Activated B cell treated with CpG ODN at 0.5 μM for 24 hours (primary cell): ENCODE measurements at regions not wholly inside any gene's neighbourhood (a gene's known extent, or its start where the extent isn't known, plus 50 kb on each side); places are given as distances from the start of the nearest gene placed in this dataset.

Experiments
- ATAC-seq: fragments of 200-7000 bp; cut with Tn5 transposase; one replicate; pipeline ENCODE4 v1.10.0; 2021; ENCODE audit warnings: low read depth, mild to moderate bottlenecking, moderate library complexity
- CTCF ChIA-PET: fragments of 350-600 bp; sonication (Branson Sonifier 250); formaldehyde crosslinking; loops from one replicate; lab custom pipeline; 2021; ENCODE audit warnings: antibody characterized with exemption; lab: Charles Lee
- POLR2A ChIA-PET: fragments of 350-600 bp; sonication (Branson Sonifier 250); formaldehyde crosslinking; loops from one replicate; lab custom pipeline; 2021; ENCODE audit warnings: antibody characterized with exemption; lab: Charles Lee
- DNase-seq: peaks from one replicate; pipeline ENCODE4 v3.0.0; 2022
- H3K27ac Mint-ChIP-seq: one replicate; pipeline ENCODE4 v1.8.0; 2020; ENCODE audit warnings: mixed read lengths
- H3K27me3 Mint-ChIP-seq: one replicate; pipeline ENCODE4 v1.8.0; 2021; ENCODE audit warnings: mixed read lengths
- H3K36me3 Mint-ChIP-seq: one replicate; pipeline ENCODE4 v1.8.0; 2021; ENCODE audit warnings: low read depth, mixed read lengths
- H3K4me1 Mint-ChIP-seq: one replicate; pipeline ENCODE4 v1.8.0; 2021; ENCODE audit warnings: mixed read lengths
- H3K4me3 Mint-ChIP-seq: one replicate; pipeline ENCODE4 v1.8.0; 2020; ENCODE audit warnings: mild to moderate bottlenecking, mixed read lengths
- H3K9me3 Mint-ChIP-seq: one replicate; pipeline ENCODE4 v1.8.0; 2020; ENCODE audit warnings: mixed read lengths
- intact Hi-C: fragments of 100-400 bp; cut with micrococcal nuclease; formaldehyde crosslinking; loops from one replicate; pipeline ENCODE4 v1.15.1; 2024
- TF ChIP-seq, protein P1 (sequence below): fragments of 200-600 bp; IDR thresholded peaks from one replicate; pipeline ENCODE4 v1.8.0; 2022; ENCODE audit warnings: antibody characterized with exemption, mild to moderate bottlenecking

DNA sequence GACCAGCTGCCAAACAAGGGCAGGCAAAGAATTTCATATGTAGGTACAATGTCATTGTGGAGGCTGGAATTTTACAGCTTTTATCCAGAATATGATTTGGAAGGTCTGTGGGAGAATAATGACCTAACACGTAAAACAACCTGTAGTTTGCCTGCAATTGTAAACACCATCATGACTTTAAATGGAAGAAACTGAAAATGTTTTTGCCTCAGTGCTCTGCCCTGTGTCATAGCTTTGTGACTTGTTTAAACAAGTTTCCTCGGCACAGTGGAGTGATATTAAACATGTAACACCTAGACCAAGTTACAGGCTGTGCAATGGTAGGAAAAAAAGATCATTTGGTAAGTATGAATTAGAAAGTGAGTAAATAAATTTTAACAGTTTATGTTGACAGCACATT lies 171.6 kb upstream of the MBNL1 start:
- intact Hi-C loops, result no loop called here
- Mint-ChIP-seq H3K27me3 (no peaks in the 10 kb centered on the region), H3K4me3 (no peak overlapping the region), H3K27ac (no peak overlapping the region), H3K36me3 (no peaks in the 10 kb centered on the region), H3K9me3 (no peaks in the 10 kb centered on the region), H3K4me1 (peaks cover 5% of the 10 kb centered on the region)
- TF ChIP-seq, protein P1, sequence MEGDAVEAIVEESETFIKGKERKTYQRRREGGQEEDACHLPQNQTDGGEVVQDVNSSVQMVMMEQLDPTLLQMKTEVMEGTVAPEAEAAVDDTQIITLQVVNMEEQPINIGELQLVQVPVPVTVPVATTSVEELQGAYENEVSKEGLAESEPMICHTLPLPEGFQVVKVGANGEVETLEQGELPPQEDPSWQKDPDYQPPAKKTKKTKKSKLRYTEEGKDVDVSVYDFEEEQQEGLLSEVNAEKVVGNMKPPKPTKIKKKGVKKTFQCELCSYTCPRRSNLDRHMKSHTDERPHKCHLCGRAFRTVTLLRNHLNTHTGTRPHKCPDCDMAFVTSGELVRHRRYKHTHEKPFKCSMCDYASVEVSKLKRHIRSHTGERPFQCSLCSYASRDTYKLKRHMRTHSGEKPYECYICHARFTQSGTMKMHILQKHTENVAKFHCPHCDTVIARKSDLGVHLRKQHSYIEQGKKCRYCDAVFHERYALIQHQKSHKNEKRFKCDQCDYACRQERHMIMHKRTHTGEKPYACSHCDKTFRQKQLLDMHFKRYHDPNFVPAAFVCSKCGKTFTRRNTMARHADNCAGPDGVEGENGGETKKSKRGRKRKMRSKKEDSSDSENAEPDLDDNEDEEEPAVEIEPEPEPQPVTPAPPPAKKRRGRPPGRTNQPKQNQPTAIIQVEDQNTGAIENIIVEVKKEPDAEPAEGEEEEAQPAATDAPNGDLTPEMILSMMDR, result no peak
- DNase-seq (no peak), ATAC-seq (no peak)
- CTCF ChIA-PET, result no interaction called here
- POLR2A ChIA-PET, result no interaction called here

DNA sequence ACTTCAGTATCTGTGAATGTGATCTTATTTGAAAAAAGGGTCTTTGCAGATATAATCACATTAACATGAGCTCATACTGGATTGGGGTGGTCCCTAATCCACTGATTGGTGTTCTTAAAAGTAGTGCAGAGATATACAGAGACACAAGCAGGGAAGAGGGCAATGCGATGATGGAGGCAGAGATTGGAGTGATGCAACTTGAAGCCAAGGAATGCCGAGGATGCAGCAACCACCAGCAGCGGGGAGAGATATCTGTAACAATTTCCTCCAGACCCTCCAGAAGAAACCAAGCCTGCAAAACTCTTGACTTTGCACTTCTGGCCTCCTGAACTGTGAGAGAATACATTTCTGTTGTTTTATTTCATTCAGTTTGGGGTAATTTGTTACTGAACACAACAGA lies 171.0 kb upstream of the MBNL1 start:
- DNase-seq, result no peak
- H3K27me3 Mint-ChIP-seq, result no peaks in the 10 kb centered on the region
- ChIA-PET CTCF (no interaction called here), POLR2A (no interaction called here)
- intact Hi-C loops, result no loop called here
- H3K4me1 Mint-ChIP-seq, result peaks cover 5% of the 10 kb centered on the region
- no peak overlapping the region for H3K27ac Mint-ChIP-seq
- H3K9me3 Mint-ChIP-seq, result no peaks in the 10 kb centered on the region
- no peaks in the 10 kb centered on the region for H3K36me3 Mint-ChIP-seq
- no peak overlapping the region for H3K4me3 Mint-ChIP-seq
- ATAC-seq, result no peak
- TF ChIP-seq, protein P1, result no peak

DNA sequence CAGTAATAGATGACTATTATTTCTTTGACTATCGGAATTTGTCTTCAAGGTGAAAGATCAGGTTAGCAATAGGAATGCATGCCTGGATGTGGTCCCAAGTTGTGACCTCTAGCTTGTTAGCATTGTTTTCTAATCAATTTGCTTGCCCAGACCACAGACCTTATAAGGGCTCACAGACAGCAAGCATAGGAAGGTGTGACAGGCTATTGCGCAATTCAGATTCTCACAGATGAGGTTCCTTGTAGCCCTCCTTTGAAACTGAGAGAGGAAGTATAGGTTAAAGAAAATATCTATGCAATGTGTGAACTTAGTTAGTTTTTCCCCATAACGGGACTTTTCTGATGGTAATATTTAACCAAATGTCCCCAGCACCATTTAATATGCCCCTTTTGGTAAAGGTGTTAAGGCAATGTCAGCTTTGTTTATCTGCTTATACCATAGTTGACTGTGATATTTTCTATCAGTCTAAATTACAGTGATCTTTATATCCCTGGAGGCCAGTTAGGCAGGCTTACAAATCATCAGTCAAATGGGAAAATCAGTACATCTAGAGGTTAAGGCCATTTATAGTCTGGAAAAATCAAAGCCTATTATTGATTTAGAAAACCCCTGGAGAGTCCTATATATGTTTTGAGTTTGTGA lies 168.1 kb upstream of the MBNL1 start:
- TF ChIP-seq, protein P1, result no peak
- DNase-seq (no peak), ATAC-seq (peak; percentile 25)
- ChIA-PET CTCF (no interaction called here), POLR2A (no interaction called here)
- Mint-ChIP-seq H3K27ac (no peak overlapping the region), H3K4me3 (no peak overlapping the region), H3K27me3 (no peaks in the 10 kb centered on the region), H3K9me3 (no peaks in the 10 kb centered on the region), H3K36me3 (no peaks in the 10 kb centered on the region), H3K4me1 (peaks cover 9% of the 10 kb centered on the region)
- intact Hi-C loops, result no loop called here

DNA sequence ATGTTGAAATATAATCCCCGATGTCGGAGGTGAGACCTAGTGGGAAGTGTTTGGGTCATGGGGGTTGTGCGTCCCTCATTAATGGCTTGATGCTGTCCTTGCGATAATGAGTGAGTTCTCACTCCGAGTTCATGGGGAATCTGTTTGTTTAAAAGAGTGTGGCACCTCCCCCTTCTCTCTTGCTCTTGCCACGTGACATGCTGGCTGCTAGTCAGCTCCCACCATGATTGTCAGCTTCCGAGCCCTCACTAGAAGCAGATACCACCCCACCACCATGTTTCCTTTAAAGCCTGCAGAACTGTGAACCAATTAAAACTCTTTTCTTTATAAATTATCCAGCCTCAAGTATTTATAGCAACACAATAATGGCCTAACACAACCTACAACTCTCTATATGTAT lies 166.3 kb upstream of the MBNL1 start:
- H3K27ac Mint-ChIP-seq, result no peak overlapping the region
- H3K9me3 Mint-ChIP-seq, result no peaks in the 10 kb centered on the region
- TF ChIP-seq, protein P1, result no peak
- intact Hi-C loops, result no loop called here
- DNase-seq, result no peak
- ChIA-PET POLR2A (no interaction called here), CTCF (no interaction called here)
- H3K4me3 Mint-ChIP-seq, result no peak overlapping the region
- no peaks in the 10 kb centered on the region for H3K36me3 Mint-ChIP-seq
- ATAC-seq, result no peak
- peaks cover 9% of the 10 kb centered on the region for H3K4me1 Mint-ChIP-seq
- no peaks in the 10 kb centered on the region for H3K27me3 Mint-ChIP-seq

DNA sequence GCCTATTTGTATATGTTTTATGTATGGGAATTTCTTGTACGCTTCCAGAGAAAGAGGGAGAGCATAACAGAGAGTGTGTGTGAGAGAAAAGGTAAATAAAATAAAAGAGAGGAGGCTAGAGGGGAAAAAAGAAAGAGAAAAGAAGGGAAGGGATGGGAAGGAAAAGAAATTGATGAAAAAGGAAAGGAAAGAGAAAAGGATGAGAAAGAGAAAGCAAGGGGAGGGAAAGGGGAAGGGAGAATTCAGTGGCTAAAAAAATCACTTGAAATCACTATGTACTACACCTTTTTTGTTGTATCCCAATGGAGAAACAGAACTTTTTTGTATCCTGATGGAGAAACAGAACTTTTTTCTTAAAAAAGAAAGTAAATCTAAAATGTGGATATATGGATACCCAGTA lies 165.5 kb upstream of the MBNL1 start:
- ATAC-seq (no peak), DNase-seq (no peak)
- Mint-ChIP-seq H3K4me1 (peaks cover 9% of the 10 kb centered on the region), H3K36me3 (no peaks in the 10 kb centered on the region), H3K4me3 (no peak overlapping the region), H3K27ac (no peak overlapping the region), H3K9me3 (no peaks in the 10 kb centered on the region), H3K27me3 (no peaks in the 10 kb centered on the region)
- TF ChIP-seq, protein P1, result no peak
- POLR2A ChIA-PET, result no interaction called here
- CTCF ChIA-PET, result no interaction called here
- intact Hi-C loops, result no loop called here
